ENCODE measurements at regions not wholly inside any gene's neighbourhood (a gene's known extent, or its start where the extent isn't known, plus 50 kb on each side); places are given as distances from the start of the nearest gene placed in this dataset.

- DNase-seq (ENCODE audit: extremely low read depth, low read depth): no peak
- TF ChIP-seq CTCF (IDR thresholded peaks at IDR 0.05; ENCODE audit: low read depth, low read length, missing control alignments): no peak
- H3K4me3 ChIP-seq (replicated peaks; ENCODE audit: low read depth, low read length): no peak overlapping the region
Observed at GRCh38 chr3:124091716-124092115, 99.8 kb upstream of the ROPN1 start.

GRCh38 chr3:124092811-124093210 lies 100.9 kb upstream of the ROPN1 start:
- DNase-seq (ENCODE audit: extremely low read depth, low read depth): no peak

GRCh38 chr3:124094496-124094895 lies 102.6 kb upstream of the ROPN1 start:
- no peak for TF ChIP-seq CTCF (IDR thresholded peaks at IDR 0.05; ENCODE audit: low read depth, low read length, missing control alignments)
- DNase-seq (ENCODE audit: extremely low read depth, low read depth): no peak
- no peak overlapping the region for H3K4me3 ChIP-seq (replicated peaks; ENCODE audit: low read depth, low read length)

More at GRCh38 chr3:124092811-124093210, 100.9 kb upstream of the ROPN1 start:
- TF ChIP-seq CTCF (IDR thresholded peaks at IDR 0.05; ENCODE audit: low read depth, low read length, missing control alignments): no peak
- H3K4me3 ChIP-seq (replicated peaks; ENCODE audit: low read depth, low read length): no peak overlapping the region

- TF ChIP-seq CTCF (IDR thresholded peaks at IDR 0.05; ENCODE audit: low read depth, low read length, missing control alignments): no peak
- H3K4me3 ChIP-seq (replicated peaks; ENCODE audit: low read depth, low read length): no peak overlapping the region
- DNase-seq (ENCODE audit: extremely low read depth, low read depth): no peak
Observed at GRCh38 chr3:124097362-124098131, 105.6 kb upstream of the ROPN1 start.

GRCh38 chr3:124101643-124102042 lies 109.7 kb upstream of the ROPN1 start:
- DNase-seq (ENCODE audit: extremely low read depth, low read depth): no peak
- H3K4me3 ChIP-seq (replicated peaks; ENCODE audit: low read depth, low read length): no peak overlapping the region
- no peak for TF ChIP-seq CTCF (IDR thresholded peaks at IDR 0.05; ENCODE audit: low read depth, low read length, missing control alignments)

- no peak overlapping the region for H3K4me3 ChIP-seq (replicated peaks; ENCODE audit: low read depth, low read length)
- DNase-seq (ENCODE audit: extremely low read depth, low read depth): no peak
- TF ChIP-seq CTCF (IDR thresholded peaks at IDR 0.05; ENCODE audit: low read depth, low read length, missing control alignments): no peak
Observed at GRCh38 chr3:124107104-124107890, 115.4 kb upstream of the ROPN1 start.

All from HFF-Myc (cell line).